ENCODE measurements at regions not wholly inside any gene's neighbourhood (a gene's known extent, or its start where the extent isn't known, plus 50 kb on each side); places are given as distances from the start of the nearest gene placed in this dataset.
A peak's percentile ranks its signal among the peaks of the same experiment; 100 is the strongest.

GRCh38 chr6:145006914-145007313 lies 721.8 kb downstream of the UTRN start:
- H3K4me1 ChIP-seq: no peaks in the 10 kb centered on the region
- intact Hi-C loops (cut with DNase I; ENCODE audit: low total_unique reads): no loop called here
- TF ChIP-seq POLR2AphosphoS5 (IDR thresholded peaks at IDR 0.05): no peak
- TF ChIP-seq EP300 (IDR thresholded peaks at IDR 0.05): no peak
- no peak for TF ChIP-seq CTCF (IDR thresholded peaks at IDR 0.05)
- no peak for TF ChIP-seq POLR2A (IDR thresholded peaks at IDR 0.05)

GRCh38 chr6:145008715-145009114 lies 723.6 kb downstream of the UTRN start:
- intact Hi-C loops (cut with DNase I; ENCODE audit: low total_unique reads): no loop called here
- Histone ChIP-seq H3K4me1 (no peaks in the 10 kb centered on the region), H3K27ac (no peak overlapping the region), H3K9me3 (no peaks in the 10 kb centered on the region), H3K27me3 (no peaks in the 10 kb centered on the region), H3K4me3 (no peak overlapping the region), H3K36me3 (no peaks in the 10 kb centered on the region)
- 73 to 83% (median 82%) methylated on average over 3 of the region's 3 CpGs for WGBS, 5 donors
- DNase-seq: no peak
- TF ChIP-seq EP300 (IDR thresholded peaks at IDR 0.05) (no peak), POLR2AphosphoS5 (IDR thresholded peaks at IDR 0.05) (no peak), POLR2A (IDR thresholded peaks at IDR 0.05) (no peak)

More at GRCh38 chr6:145006914-145007313, 721.8 kb downstream of the UTRN start:
- no peak overlapping the region for H3K27ac ChIP-seq
- H3K27me3 ChIP-seq: no peaks in the 10 kb centered on the region
- H3K36me3 ChIP-seq: no peaks in the 10 kb centered on the region
- H3K4me3 ChIP-seq: no peak overlapping the region
- no peaks in the 10 kb centered on the region for H3K9me3 ChIP-seq
- DNase-seq: no peak
- WGBS, 5 donors: 88 to 94% (median 91%) methylated on average over 6 of the region's 6 CpGs

- no peaks in the 10 kb centered on the region for H3K4me1 ChIP-seq
- intact Hi-C loops (cut with DNase I; ENCODE audit: low total_unique reads): no loop called here
- DNase-seq: peak in 1 of 2 donors; percentile 37
These were observed 724.6 kb downstream of the UTRN start for GRCh38 chr6:145009711-145010110.

GRCh38 chr6:145012039-145012662 lies 723.2 kb downstream of the EPM2A start:
- Histone ChIP-seq H3K36me3 (no peaks in the 10 kb centered on the region), H3K27me3 (no peaks in the 10 kb centered on the region), H3K27ac (no peak overlapping the region), H3K9me3 (no peaks in the 10 kb centered on the region), H3K4me3 (no peak overlapping the region), H3K4me1 (no peaks in the 10 kb centered on the region)
- intact Hi-C loops (cut with DNase I; ENCODE audit: low total_unique reads): no loop called here
- no peak for TF ChIP-seq POLR2A (IDR thresholded peaks at IDR 0.05)
- no peak for DNase-seq
- WGBS, 5 donors: 54 to 67% (median 61%) methylated on average over 5 of the region's 5 CpGs

More at GRCh38 chr6:145009711-145010110, 724.6 kb downstream of the UTRN start:
- H3K27ac ChIP-seq: no peak overlapping the region
- H3K9me3 ChIP-seq: no peaks in the 10 kb centered on the region
- TF ChIP-seq POLR2A (IDR thresholded peaks at IDR 0.05) (no peak), POLR2AphosphoS5 (IDR thresholded peaks at IDR 0.05) (no peak), CTCF (IDR thresholded peaks at IDR 0.05) (no peak), EP300 (IDR thresholded peaks at IDR 0.05) (no peak)
- H3K36me3 ChIP-seq: no peaks in the 10 kb centered on the region
- H3K27me3 ChIP-seq: no peaks in the 10 kb centered on the region
- H3K4me3 ChIP-seq: no peak overlapping the region

GRCh38 chr6:145015739-145016558 lies 719.4 kb downstream of the EPM2A start:
- 50 to 69% (median 64%) methylated on average over 2 of the region's 2 CpGs for WGBS, 5 donors
- Histone ChIP-seq H3K36me3 (no peaks in the 10 kb centered on the region), H3K4me1 (no peaks in the 10 kb centered on the region), H3K9me3 (no peaks in the 10 kb centered on the region), H3K27me3 (no peaks in the 10 kb centered on the region), H3K4me3 (no peak overlapping the region), H3K27ac (peak overlapping the region in 3 of 5 donors; percentile 14 to 61 (median 20))
- intact Hi-C loops (cut with DNase I; ENCODE audit: low total_unique reads): no loop called here
- peak in 1 of 2 donors; percentile 41 for DNase-seq
- TF ChIP-seq POLR2AphosphoS5 (IDR thresholded peaks at IDR 0.05) (peak in 1 of 3 donors; percentile 25), CTCF (IDR thresholded peaks at IDR 0.05) (no peak)
